ENCODE measurements at regions not wholly inside any gene's neighbourhood (a gene's known extent, or its start where the extent isn't known, plus 50 kb on each side); places are given as distances from the start of the nearest gene placed in this dataset.

DNA sequence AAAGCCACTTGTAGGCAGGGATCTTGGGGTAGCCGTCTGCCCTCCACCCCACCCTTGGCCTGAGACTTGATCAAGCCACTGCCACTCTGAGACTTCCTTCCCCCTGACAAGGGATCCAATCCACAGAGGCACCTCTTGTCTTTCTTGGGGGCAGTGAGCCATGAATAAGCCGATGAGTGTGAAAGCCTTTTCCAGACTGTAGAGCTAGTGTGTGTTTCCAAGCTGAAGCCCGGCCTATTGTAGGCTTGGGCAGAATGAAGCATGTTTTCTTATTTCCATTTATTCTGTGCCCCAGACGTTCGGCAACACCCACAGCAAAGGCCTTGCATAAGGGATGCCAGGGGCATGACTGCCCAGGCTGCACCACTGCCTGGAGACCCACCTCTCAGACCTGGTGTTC lies 991.6 kb downstream of the BCL11B start:
- DNase-seq (no peak), ATAC-seq (no peak)
- Histone ChIP-seq H3K4me1 (ENCODE audit: control insufficient read depth, insufficient read depth, low read length) (no peaks in the 10 kb centered on the region), H3K27me3 (ENCODE audit: control insufficient read depth, insufficient read depth) (no peaks in the 10 kb centered on the region), H3K4me3 (ENCODE audit: low read length) (no peak overlapping the region), H3K9me3 (ENCODE audit: control insufficient read depth, low read length) (no peaks in the 10 kb centered on the region), H3K27ac (ENCODE audit: low read length) (no peak overlapping the region)
- 76% methylated on average over 5 of the region's 5 CpGs for WGBS
- intact Hi-C loops (cut with DNase I): no loop called here

DNA sequence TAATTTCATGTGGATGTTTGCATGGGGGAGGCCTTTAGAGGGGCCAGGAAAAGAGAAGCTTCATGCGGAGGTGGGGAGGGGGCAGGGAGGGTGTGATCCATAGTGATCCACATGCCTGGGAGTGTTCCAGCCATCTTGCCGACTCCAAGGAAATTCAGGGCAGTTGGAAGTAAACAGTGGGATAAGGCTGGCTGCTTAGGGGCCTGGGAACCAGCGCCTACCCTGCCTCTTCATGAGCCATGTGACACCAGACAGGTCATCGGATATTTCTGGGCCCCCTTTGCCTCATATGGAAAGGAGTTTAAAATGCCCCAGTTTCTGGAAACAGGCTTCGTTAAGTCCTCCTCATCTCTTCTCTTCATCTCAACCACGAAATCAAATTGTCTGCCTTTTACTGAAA lies 983.2 kb downstream of the BCL11B start:
- Histone ChIP-seq H3K4me1 (ENCODE audit: control insufficient read depth, insufficient read depth, low read length) (no peaks in the 10 kb centered on the region), H3K4me3 (ENCODE audit: low read length) (no peak overlapping the region), H3K9me3 (ENCODE audit: control insufficient read depth, low read length) (no peaks in the 10 kb centered on the region), H3K27me3 (ENCODE audit: control insufficient read depth, insufficient read depth) (no peaks in the 10 kb centered on the region), H3K27ac (ENCODE audit: low read length) (no peak overlapping the region)
- WGBS: 77% methylated on average over 6 of the region's 6 CpGs
- no peak for ATAC-seq
- intact Hi-C loops (cut with DNase I): no loop called here
- no peak for DNase-seq

GRCh38 chr14:98290596-98290995 lies 981.4 kb downstream of the BCL11B start:
- Histone ChIP-seq H3K9me3 (ENCODE audit: control insufficient read depth, low read length) (no peaks in the 10 kb centered on the region), H3K27ac (ENCODE audit: low read length) (no peak overlapping the region), H3K4me1 (ENCODE audit: control insufficient read depth, insufficient read depth, low read length) (no peaks in the 10 kb centered on the region), H3K27me3 (ENCODE audit: control insufficient read depth, insufficient read depth) (no peaks in the 10 kb centered on the region), H3K4me3 (ENCODE audit: low read length) (no peak overlapping the region)
- no peak for ATAC-seq
- intact Hi-C loops (cut with DNase I): no loop called here
- DNase-seq: no peak
- WGBS: 77% methylated on average over 4 of the region's 4 CpGs

- ATAC-seq: no peak
- H3K9me3 ChIP-seq (ENCODE audit: control insufficient read depth, low read length): no peaks in the 10 kb centered on the region
- WGBS: 89% methylated on average over 2 of the region's 2 CpGs
- no peak overlapping the region for H3K4me3 ChIP-seq (ENCODE audit: low read length)
- H3K27me3 ChIP-seq (ENCODE audit: control insufficient read depth, insufficient read depth): no peaks in the 10 kb centered on the region
- DNase-seq: no peak
- H3K27ac ChIP-seq (ENCODE audit: low read length): no peak overlapping the region
- no peaks in the 10 kb centered on the region for H3K4me1 ChIP-seq (ENCODE audit: control insufficient read depth, insufficient read depth, low read length)
- intact Hi-C loops (cut with DNase I): no loop called here
Measured at GRCh38 chr14:98292191-98292590, 979.8 kb downstream of the BCL11B start.

DNA sequence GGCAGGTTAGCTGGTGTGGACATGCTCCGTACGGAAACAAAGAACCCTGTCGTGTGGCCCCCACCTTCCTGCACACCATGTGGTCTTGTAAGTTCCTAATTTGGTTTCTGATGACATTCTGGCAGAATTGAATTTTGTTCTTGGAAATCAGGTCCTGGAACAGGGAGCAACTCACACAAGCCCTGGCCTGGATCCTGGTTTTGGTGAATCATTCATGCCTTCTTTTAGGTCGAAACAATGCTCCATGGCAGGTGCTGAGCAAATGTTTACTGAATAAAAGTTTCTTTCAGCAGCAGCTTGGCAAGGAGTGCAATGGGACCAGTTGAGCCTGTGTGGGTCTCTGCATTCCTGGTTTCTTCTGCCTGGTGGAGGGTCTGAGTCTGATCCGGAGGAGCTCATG lies 978.4 kb downstream of the BCL11B start:
- Histone ChIP-seq H3K27me3 (ENCODE audit: control insufficient read depth, insufficient read depth) (no peaks in the 10 kb centered on the region), H3K4me3 (ENCODE audit: low read length) (no peak overlapping the region), H3K9me3 (ENCODE audit: control insufficient read depth, low read length) (no peaks in the 10 kb centered on the region), H3K4me1 (ENCODE audit: control insufficient read depth, insufficient read depth, low read length) (no peaks in the 10 kb centered on the region), H3K27ac (ENCODE audit: low read length) (no peak overlapping the region)
- 68% methylated on average over 5 of the region's 5 CpGs for WGBS
- no peak for DNase-seq
- no peak for ATAC-seq
- intact Hi-C loops (cut with DNase I): no loop called here

GRCh38 chr14:98296895-98297294 lies 975.1 kb downstream of the BCL11B start:
- ATAC-seq: no peak
- WGBS: 70% methylated on average over 7 of the region's 7 CpGs

DNA sequence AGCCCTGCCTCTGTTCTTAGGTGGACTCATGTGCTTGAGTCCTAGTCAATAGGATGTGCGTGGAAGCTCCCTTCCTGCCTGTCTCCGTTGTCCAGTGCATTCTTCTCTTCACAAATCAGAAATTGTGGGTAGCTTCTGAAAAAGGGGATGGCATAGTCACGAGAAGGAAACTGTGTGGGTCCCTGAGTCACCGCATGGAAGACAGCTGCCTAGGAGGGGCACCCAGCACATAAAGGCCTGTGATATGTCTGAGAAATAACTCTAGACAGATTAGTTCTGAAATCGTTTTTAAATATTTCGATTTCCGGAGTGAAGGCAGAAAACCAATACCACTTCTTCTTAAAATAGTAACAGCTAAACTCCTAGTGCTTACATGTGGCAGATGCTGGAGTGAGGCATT lies 974.4 kb downstream of the BCL11B start:
- intact Hi-C loops (cut with DNase I): no loop called here
- Histone ChIP-seq H3K9me3 (ENCODE audit: control insufficient read depth, low read length) (no peaks in the 10 kb centered on the region), H3K27me3 (ENCODE audit: control insufficient read depth, insufficient read depth) (no peaks in the 10 kb centered on the region), H3K4me1 (ENCODE audit: control insufficient read depth, insufficient read depth, low read length) (no peaks in the 10 kb centered on the region), H3K27ac (ENCODE audit: low read length) (no peak overlapping the region), H3K4me3 (ENCODE audit: low read length) (no peak overlapping the region)
- DNase-seq: no peak
- no peak for ATAC-seq
- WGBS: 79% methylated on average over 7 of the region's 7 CpGs

More at GRCh38 chr14:98296895-98297294, 975.1 kb downstream of the BCL11B start:
- Histone ChIP-seq H3K9me3 (ENCODE audit: control insufficient read depth, low read length) (no peaks in the 10 kb centered on the region), H3K4me1 (ENCODE audit: control insufficient read depth, insufficient read depth, low read length) (no peaks in the 10 kb centered on the region), H3K27me3 (ENCODE audit: control insufficient read depth, insufficient read depth) (no peaks in the 10 kb centered on the region), H3K4me3 (ENCODE audit: low read length) (no peak overlapping the region), H3K27ac (ENCODE audit: low read length) (no peak overlapping the region)
- intact Hi-C loops (cut with DNase I): no loop called here
- DNase-seq: no peak

GRCh38 chr14:98298481-98299244 lies 973.3 kb downstream of the BCL11B start:
- H3K4me1 ChIP-seq (ENCODE audit: control insufficient read depth, insufficient read depth, low read length): no peaks in the 10 kb centered on the region
- WGBS: 81% methylated on average over 8 of the region's 8 CpGs
- no peak overlapping the region for H3K27ac ChIP-seq (ENCODE audit: low read length)
- DNase-seq (no peak), ATAC-seq (no peak)
- H3K27me3 ChIP-seq (ENCODE audit: control insufficient read depth, insufficient read depth): no peaks in the 10 kb centered on the region
- H3K4me3 ChIP-seq (ENCODE audit: low read length): no peak overlapping the region
- intact Hi-C loops (cut with DNase I): no loop called here
- no peaks in the 10 kb centered on the region for H3K9me3 ChIP-seq (ENCODE audit: control insufficient read depth, low read length)

GRCh38 chr14:98301681-98302080 lies 970.3 kb downstream of the BCL11B start:
- H3K4me1 ChIP-seq (ENCODE audit: control insufficient read depth, insufficient read depth, low read length): no peaks in the 10 kb centered on the region
- H3K27ac ChIP-seq (ENCODE audit: low read length): no peak overlapping the region
- no peak overlapping the region for H3K4me3 ChIP-seq (ENCODE audit: low read length)
- DNase-seq (no peak), ATAC-seq (no peak)
- intact Hi-C loops (cut with DNase I): no loop called here
- no peaks in the 10 kb centered on the region for H3K9me3 ChIP-seq (ENCODE audit: control insufficient read depth, low read length)
- no peaks in the 10 kb centered on the region for H3K27me3 ChIP-seq (ENCODE audit: control insufficient read depth, insufficient read depth)
- 52% methylated on average over 4 of the region's 4 CpGs for WGBS

GRCh38 chr14:98304574-98304973 lies 967.4 kb downstream of the BCL11B start:
- no peaks in the 10 kb centered on the region for H3K27me3 ChIP-seq (ENCODE audit: control insufficient read depth, insufficient read depth)
- H3K9me3 ChIP-seq (ENCODE audit: control insufficient read depth, low read length): no peaks in the 10 kb centered on the region
- no peak overlapping the region for H3K27ac ChIP-seq (ENCODE audit: low read length)
- intact Hi-C loops (cut with DNase I): no loop called here
- no peak for DNase-seq
- 67% methylated on average over 3 of the region's 3 CpGs for WGBS
- no peak overlapping the region for H3K4me3 ChIP-seq (ENCODE audit: low read length)
- ATAC-seq: no peak
- no peaks in the 10 kb centered on the region for H3K4me1 ChIP-seq (ENCODE audit: control insufficient read depth, insufficient read depth, low read length)

GRCh38 chr14:98309591-98309990 lies 962.4 kb downstream of the BCL11B start:
- intact Hi-C loops (cut with DNase I): no loop called here
- H3K27ac ChIP-seq (ENCODE audit: low read length): no peak overlapping the region
- ATAC-seq (no peak), DNase-seq (no peak)
- no peaks in the 10 kb centered on the region for H3K27me3 ChIP-seq (ENCODE audit: control insufficient read depth, insufficient read depth)
- H3K4me3 ChIP-seq (ENCODE audit: low read length): no peak overlapping the region
- WGBS: 41% methylated on average over 1 of the region's 1 CpG
- no peaks in the 10 kb centered on the region for H3K4me1 ChIP-seq (ENCODE audit: control insufficient read depth, insufficient read depth, low read length)
- no peaks in the 10 kb centered on the region for H3K9me3 ChIP-seq (ENCODE audit: control insufficient read depth, low read length)

DNA sequence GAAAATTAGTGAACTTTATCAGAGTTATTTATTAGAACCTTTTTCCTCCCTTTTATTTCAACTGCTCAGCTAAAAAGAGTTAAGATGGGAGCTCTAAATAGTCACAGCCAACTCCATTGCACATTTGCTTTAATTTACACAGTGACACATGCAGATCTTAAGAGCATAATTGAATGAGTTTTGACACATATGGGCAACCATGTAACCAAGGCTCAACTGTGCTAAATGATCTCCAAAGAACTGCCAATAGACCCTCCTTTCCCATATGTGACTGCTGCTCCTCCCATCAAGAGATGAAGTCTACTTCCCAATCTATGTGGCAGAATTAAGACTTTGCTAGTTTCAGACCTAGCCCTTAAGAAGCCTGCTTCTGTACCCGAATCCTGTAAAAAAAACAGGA lies 960.0 kb downstream of the BCL11B start:
- ATAC-seq: no peak
- intact Hi-C loops (cut with DNase I): no loop called here
- no peaks in the 10 kb centered on the region for H3K27me3 ChIP-seq (ENCODE audit: control insufficient read depth, insufficient read depth)
- no peak overlapping the region for H3K27ac ChIP-seq (ENCODE audit: low read length)
- no peaks in the 10 kb centered on the region for H3K9me3 ChIP-seq (ENCODE audit: control insufficient read depth, low read length)
- 77% methylated on average over 1 of the region's 1 CpG for WGBS
- H3K4me1 ChIP-seq (ENCODE audit: control insufficient read depth, insufficient read depth, low read length): no peaks in the 10 kb centered on the region
- DNase-seq: no peak
- H3K4me3 ChIP-seq (ENCODE audit: low read length): no peak overlapping the region
